ENCODE measurements at regions not wholly inside any gene's neighbourhood (a gene's known extent, or its start where the extent isn't known, plus 50 kb on each side); places are given as distances from the start of the nearest gene placed in this dataset.

DNA sequence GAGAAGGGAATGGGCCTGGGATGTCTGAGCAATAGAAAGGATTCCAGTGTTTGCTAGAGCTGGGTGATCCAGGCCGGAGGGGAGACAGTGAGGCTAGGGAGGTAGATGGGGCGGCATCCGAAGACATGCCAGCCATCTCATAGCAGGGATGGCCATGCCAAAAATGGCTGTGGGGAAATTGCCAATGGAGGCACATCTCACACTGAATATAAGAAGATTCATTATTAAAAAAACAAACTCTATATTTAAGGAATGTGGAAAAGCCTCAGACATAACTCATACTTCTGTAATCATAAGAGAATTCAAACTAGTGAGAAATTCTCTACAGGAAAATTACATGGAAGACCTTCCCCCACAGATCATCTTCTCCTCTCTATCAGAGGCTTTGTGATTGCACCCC is 289.2 kb downstream of the FGF9 start:
- H3K79me1 ChIP-seq (ENCODE audit: insufficient read depth, low read depth, low read length, poor library complexity, severe bottlenecking), result no peaks in the 10 kb centered on the region
- no peak overlapping the region for H3T11ph ChIP-seq (ENCODE audit: low read length)
- no peak overlapping the region for H2BK20ac ChIP-seq (ENCODE audit: low read depth, low read length, poor library complexity, severe bottlenecking)
- H3K27ac ChIP-seq (ENCODE audit: insufficient read length, low read depth, low read length), result no peak overlapping the region
- WGBS (ENCODE audit: extremely low coverage, insufficient read length, low lambda C conversion rate), result no CpG with 5 or more reads among the region's 3 CpGs
- H2BK5ac ChIP-seq (ENCODE audit: insufficient read length, low read length), result no peak overlapping the region
- Mint-ChIP-seq H3K36me3 (ENCODE audit: insufficient read depth in 1 of 3, low read depth in 3 of 3) (peaks cover 4 to 10% (median 5%) of the 10 kb centered on the region in 3 experiments; a peak in 6 of 7 replicates), H3K27me3 (ENCODE audit: low read depth) (no peaks in the 10 kb centered on the region; the same call in 1 of the 2 replicates), H3K4me1 (no peaks in the 10 kb centered on the region), H3K27ac (no peak overlapping the region), H3K9me3 (peaks cover 44 to 47% of the 10 kb centered on the region in 2 experiments), H3K4me3 (no peak overlapping the region; a peak in 1 of 5 replicates)
- H3K56ac ChIP-seq (ENCODE audit: insufficient read length, low read depth, low read length), result no peak overlapping the region
- H3K14ac ChIP-seq (ENCODE audit: insufficient read depth, low read length), result no peak overlapping the region
- no peaks in the 10 kb centered on the region for H3K4me1 ChIP-seq (ENCODE audit: insufficient read depth, low read length)
- no peak for DNase-seq
- no peak overlapping the region for H3K9ac ChIP-seq (ENCODE audit: extremely low read depth, insufficient read length, low read length)
- H2BK120ac ChIP-seq (ENCODE audit: low read depth, low read length, poor library complexity, severe bottlenecking), result no peak overlapping the region
- TF ChIP-seq, protein P1, sequence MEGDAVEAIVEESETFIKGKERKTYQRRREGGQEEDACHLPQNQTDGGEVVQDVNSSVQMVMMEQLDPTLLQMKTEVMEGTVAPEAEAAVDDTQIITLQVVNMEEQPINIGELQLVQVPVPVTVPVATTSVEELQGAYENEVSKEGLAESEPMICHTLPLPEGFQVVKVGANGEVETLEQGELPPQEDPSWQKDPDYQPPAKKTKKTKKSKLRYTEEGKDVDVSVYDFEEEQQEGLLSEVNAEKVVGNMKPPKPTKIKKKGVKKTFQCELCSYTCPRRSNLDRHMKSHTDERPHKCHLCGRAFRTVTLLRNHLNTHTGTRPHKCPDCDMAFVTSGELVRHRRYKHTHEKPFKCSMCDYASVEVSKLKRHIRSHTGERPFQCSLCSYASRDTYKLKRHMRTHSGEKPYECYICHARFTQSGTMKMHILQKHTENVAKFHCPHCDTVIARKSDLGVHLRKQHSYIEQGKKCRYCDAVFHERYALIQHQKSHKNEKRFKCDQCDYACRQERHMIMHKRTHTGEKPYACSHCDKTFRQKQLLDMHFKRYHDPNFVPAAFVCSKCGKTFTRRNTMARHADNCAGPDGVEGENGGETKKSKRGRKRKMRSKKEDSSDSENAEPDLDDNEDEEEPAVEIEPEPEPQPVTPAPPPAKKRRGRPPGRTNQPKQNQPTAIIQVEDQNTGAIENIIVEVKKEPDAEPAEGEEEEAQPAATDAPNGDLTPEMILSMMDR (conservative IDR thresholded peaks at IDR 0.05), result no peak
- no peak overlapping the region for H3K4me2 ChIP-seq (ENCODE audit: insufficient read depth, insufficient read length, low read length)
- no peak overlapping the region for H2AFZ ChIP-seq (ENCODE audit: low read length)
- H3K4ac ChIP-seq (ENCODE audit: low read depth, low read length), result no peak overlapping the region
- H3K79me2 ChIP-seq (ENCODE audit: insufficient read depth, low read length), result no peaks in the 10 kb centered on the region
- no peaks in the 10 kb centered on the region for H3K27me3 ChIP-seq (ENCODE audit: insufficient read depth, low read length)
- no peak overlapping the region for H3K23ac ChIP-seq (ENCODE audit: insufficient read length, low read depth, low read length)
- no peak overlapping the region for H4K91ac ChIP-seq (ENCODE audit: insufficient read length, low read depth, low read length)
- H2BK12ac ChIP-seq (ENCODE audit: insufficient read length, low read depth, low read length), result no peak overlapping the region
- no peak overlapping the region for H3K18ac ChIP-seq (ENCODE audit: insufficient read length, low read depth, low read length)
- no peak overlapping the region for H2BK15ac ChIP-seq (ENCODE audit: low read depth, low read length)
- H4K20me1 ChIP-seq (ENCODE audit: control insufficient read depth, insufficient read depth, insufficient read length), result no peaks in the 10 kb centered on the region
- H3K23me2 ChIP-seq (ENCODE audit: insufficient read length, low read depth, low read length, poor library complexity, severe bottlenecking), result no peaks in the 10 kb centered on the region
- no peak overlapping the region for H4K8ac ChIP-seq (replicated peaks; ENCODE audit: insufficient read length, low read depth, low read length)
- no peaks in the 10 kb centered on the region for H3K9me3 ChIP-seq (ENCODE audit: control insufficient read depth, low read depth, low read length)
- H2AK5ac ChIP-seq (ENCODE audit: insufficient read length, low read length), result no peak overlapping the region
- no peak overlapping the region for H4K5ac ChIP-seq (ENCODE audit: insufficient read length, low read depth, low read length)
